ENCODE measurements at regions not wholly inside any gene's neighbourhood (a gene's known extent, or its start where the extent isn't known, plus 50 kb on each side); places are given as distances from the start of the nearest gene placed in this dataset.

DNA sequence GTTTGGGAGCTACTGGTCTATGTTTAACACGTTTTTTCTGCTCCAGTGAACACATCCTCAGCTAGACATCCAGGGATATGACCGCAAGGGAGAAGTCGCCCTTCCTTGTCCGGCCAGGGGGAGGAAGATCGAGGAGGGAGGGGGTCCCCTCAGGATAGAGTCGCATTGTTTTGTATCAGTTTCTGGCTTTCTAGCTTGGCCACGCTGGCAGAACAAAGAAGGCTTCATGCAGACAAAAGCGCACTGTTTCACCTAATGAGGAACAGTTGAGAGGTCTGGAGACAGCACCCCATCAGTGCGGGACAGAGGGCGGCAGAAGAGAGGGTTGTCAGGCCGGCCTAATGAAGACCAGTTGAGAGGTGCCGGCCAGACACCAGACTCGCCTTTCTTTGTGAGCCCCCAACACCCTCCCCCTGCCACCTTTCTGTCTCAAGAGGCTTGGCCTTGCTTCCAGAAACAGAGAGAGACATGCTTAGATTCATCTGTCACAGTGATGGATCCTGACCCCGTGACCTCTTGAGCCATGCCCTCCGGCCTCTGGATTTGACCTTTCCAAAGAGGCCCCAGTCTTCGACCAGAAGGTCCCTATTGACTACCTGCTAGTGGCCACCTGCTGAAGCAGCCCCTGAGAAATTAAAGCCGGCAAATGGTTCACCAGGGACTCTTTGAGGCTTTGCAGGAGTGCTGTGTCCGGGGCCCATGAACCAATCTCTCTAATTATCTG, 254.7 kb upstream of the TBX3 start (continued):
- TF ChIP-seq ZNF766 (CRISPR knock-in tag; conservative IDR thresholded peaks at IDR 0.05): no peak
- no peak for TF ChIP-seq ZFP1 (CRISPR knock-in tag; IDR thresholded peaks at IDR 0.05)

DNA sequence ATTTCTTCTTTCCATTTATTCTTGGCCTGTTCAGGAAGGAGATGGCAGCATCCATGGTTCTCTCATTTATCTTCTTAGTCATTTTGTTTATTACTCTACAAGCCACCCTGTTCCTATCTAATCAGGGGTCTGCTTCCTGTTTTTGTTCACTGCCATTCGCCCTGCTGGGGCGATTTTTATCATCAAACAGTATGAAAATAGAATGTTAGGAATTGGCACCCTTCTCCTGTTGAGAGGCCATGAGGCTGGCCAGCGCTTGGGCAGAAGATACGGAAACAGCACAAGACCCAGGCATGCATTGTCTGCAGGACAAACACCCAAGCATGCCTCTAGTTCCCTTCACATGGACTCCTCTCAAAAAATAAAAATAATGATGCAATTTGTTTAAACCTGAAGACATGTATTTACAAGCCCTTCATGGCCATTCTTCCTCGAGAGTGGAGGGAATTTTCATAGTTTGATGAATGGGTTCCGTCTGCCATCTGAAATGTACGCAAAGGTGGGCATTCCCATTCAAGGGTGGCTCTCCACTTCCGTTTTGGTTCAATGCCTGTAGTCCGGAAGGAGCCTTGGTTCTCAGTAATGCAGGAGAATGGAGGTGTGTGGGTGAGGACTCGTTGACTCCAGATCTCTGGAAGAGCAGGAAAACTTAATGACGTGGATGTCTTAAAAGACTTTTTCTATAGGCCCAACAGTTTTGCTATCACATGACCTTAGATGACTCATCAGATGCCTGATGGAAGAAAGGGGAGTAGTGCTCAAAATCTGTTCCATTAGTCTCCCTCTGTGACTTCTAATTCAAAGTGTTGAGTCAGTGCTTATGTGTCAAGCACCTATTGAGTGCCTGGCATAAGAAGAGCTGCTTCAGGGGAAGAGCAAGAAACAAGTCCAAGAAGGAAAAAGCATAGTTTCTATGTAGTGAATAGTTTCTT, 252.4 kb upstream of the TBX3 start:
- BruUV-seq (replicated peaks): no TSS peak
- Histone ChIP-seq H3K4me2 (ENCODE audit: insufficient read depth, low read length) (no peak overlapping the region), H3K9me3 (replicated peaks; ENCODE audit: control insufficient read depth, insufficient read depth, low read depth, low read length) (no peaks in the 10 kb centered on the region), H3K79me2 (ENCODE audit: control insufficient read depth, insufficient read depth, low read length) (no peaks in the 10 kb centered on the region), H3K27ac (ENCODE audit: extremely low read depth, low read depth, low read length) (no peak overlapping the region), H3K9me1 (ENCODE audit: control insufficient read depth, insufficient read depth, low read length) (no peaks in the 10 kb centered on the region), H4K20me1 (replicated peaks; ENCODE audit: control insufficient read depth, insufficient read depth, low read length) (no peaks in the 10 kb centered on the region), H3K27me3 (ENCODE audit: control insufficient read depth in 2 of 2, insufficient read depth in 2 of 2, low read length in 2 of 2) (no peaks in the 10 kb centered on the region), H3K36me3 (ENCODE audit: control insufficient read depth, insufficient read depth, low read length) (no peaks in the 10 kb centered on the region), H3K4me1 (replicated peaks in 1 of 2; ENCODE audit: control insufficient read depth in 2 of 2, insufficient read depth in 2 of 2, low read length in 2 of 2) (no peaks in the 10 kb centered on the region), H3K4me3 (no peak overlapping the region), H3K9ac (ENCODE audit: insufficient read depth in 1 of 2, low read depth in 2 of 2, low read length in 2 of 2) (no peak overlapping the region), H2AFZ (ENCODE audit: low read depth, low read length) (no peak overlapping the region)
- ATAC-seq: no peak
- no peak for FAIRE-seq
- 8% methylated on average over 11 of the region's 11 CpGs for WGBS (ENCODE audit: insufficient coverage, low coverage, missing lambda C conversion rate)
- intact Hi-C loops (cut with micrococcal nuclease): no loop called here
- POLR2A ChIA-PET: no interaction called here
- no peak for DNase-seq (ENCODE audit: extremely low read depth in 1 of 4, low spot score in 3 of 4)
- CTCF ChIA-PET (ENCODE audit: low intra/inter-chr PET ratio): no interaction called here
- in situ Hi-C loops (cut with MboI): no loop called here
- no peak for TF ChIP-seq ELF2 (CRISPR knock-in tag; IDR thresholded peaks at IDR 0.05)
- TF ChIP-seq RFX7 (CRISPR knock-in tag; IDR thresholded peaks at IDR 0.05): no peak
- TF ChIP-seq LEF1 (IDR thresholded peaks at IDR 0.05): no peak
- TF ChIP-seq FIP1L1 (IDR thresholded peaks at IDR 0.05; ENCODE audit: low read depth, low read length, poor library complexity, severe bottlenecking): no peak
- TF ChIP-seq, protein P1, sequence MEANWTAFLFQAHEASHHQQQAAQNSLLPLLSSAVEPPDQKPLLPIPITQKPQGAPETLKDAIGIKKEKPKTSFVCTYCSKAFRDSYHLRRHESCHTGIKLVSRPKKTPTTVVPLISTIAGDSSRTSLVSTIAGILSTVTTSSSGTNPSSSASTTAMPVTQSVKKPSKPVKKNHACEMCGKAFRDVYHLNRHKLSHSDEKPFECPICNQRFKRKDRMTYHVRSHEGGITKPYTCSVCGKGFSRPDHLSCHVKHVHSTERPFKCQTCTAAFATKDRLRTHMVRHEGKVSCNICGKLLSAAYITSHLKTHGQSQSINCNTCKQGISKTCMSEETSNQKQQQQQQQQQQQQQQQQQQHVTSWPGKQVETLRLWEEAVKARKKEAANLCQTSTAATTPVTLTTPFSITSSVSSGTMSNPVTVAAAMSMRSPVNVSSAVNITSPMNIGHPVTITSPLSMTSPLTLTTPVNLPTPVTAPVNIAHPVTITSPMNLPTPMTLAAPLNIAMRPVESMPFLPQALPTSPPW (CRISPR knock-in tag; IDR thresholded peaks at IDR 0.05): 0 out of 2 replicates have a peak, but pooled peaks have one; percentile 30
- 0 out of 2 replicates have a peak, but pooled peaks have one; percentile 15 for TF ChIP-seq ZNF644 (tag; IDR thresholded peaks at IDR 0.05; ENCODE audit: low read depth)
- TF ChIP-seq GTF2E2 (tag; IDR thresholded peaks at IDR 0.05): no peak
- TF ChIP-seq, protein P2, sequence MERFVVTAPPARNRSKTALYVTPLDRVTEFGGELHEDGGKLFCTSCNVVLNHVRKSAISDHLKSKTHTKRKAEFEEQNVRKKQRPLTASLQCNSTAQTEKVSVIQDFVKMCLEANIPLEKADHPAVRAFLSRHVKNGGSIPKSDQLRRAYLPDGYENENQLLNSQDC (CRISPR knock-in tag; IDR thresholded peaks at IDR 0.05): no peak
- no peak for TF ChIP-seq ZNF232 (CRISPR knock-in tag; IDR thresholded peaks at IDR 0.05)
- TF ChIP-seq, protein P3, sequence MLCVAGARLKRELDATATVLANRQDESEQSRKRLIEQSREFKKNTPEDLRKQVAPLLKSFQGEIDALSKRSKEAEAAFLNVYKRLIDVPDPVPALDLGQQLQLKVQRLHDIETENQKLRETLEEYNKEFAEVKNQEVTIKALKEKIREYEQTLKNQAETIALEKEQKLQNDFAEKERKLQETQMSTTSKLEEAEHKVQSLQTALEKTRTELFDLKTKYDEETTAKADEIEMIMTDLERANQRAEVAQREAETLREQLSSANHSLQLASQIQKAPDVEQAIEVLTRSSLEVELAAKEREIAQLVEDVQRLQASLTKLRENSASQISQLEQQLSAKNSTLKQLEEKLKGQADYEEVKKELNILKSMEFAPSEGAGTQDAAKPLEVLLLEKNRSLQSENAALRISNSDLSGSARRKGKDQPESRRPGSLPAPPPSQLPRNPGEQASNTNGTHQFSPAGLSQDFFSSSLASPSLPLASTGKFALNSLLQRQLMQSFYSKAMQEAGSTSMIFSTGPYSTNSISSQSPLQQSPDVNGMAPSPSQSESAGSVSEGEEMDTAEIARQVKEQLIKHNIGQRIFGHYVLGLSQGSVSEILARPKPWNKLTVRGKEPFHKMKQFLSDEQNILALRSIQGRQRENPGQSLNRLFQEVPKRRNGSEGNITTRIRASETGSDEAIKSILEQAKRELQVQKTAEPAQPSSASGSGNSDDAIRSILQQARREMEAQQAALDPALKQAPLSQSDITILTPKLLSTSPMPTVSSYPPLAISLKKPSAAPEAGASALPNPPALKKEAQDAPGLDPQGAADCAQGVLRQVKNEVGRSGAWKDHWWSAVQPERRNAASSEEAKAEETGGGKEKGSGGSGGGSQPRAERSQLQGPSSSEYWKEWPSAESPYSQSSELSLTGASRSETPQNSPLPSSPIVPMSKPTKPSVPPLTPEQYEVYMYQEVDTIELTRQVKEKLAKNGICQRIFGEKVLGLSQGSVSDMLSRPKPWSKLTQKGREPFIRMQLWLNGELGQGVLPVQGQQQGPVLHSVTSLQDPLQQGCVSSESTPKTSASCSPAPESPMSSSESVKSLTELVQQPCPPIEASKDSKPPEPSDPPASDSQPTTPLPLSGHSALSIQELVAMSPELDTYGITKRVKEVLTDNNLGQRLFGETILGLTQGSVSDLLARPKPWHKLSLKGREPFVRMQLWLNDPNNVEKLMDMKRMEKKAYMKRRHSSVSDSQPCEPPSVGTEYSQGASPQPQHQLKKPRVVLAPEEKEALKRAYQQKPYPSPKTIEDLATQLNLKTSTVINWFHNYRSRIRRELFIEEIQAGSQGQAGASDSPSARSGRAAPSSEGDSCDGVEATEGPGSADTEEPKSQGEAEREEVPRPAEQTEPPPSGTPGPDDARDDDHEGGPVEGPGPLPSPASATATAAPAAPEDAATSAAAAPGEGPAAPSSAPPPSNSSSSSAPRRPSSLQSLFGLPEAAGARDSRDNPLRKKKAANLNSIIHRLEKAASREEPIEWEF (CRISPR knock-in tag; IDR thresholded peaks at IDR 0.05): no peak

Measured in K562 (cell line).